ENCODE measurements at regions not wholly inside any gene's neighbourhood (a gene's known extent, or its start where the extent isn't known, plus 50 kb on each side); places are given as distances from the start of the nearest gene placed in this dataset.
"Not testable (repeated sequence)": the region's sequence is repeated elsewhere in the genome, so short reads cannot be mapped to it uniquely, and the experiment has no call there.

DNA sequence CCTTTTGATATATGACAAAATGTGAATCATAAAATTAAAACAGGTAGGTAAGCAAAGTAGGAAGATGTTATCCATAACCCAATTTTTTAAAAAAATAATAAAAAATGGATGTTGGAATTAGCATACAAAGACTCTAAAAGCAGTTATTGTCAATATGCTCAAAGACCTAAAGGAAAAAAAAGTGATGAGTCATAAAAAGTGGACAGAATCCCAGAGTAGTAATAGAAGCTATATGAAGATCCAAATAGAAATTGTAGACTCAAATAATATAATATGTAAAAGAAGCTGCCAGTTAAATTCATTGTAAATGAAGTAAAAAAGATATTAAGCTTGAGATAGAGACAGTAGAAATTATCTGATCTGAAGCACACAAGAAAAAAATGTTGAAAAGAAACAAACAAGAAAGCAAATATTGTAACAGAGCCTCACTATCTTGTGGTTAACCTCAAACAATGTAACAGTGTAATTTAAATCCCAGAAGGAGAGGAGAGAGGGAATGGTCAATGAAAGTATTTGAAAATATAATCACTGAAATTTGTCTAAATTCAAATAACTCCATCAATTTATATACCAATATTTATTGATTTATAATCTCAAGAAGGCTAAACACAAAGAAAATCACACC lies 773.4 kb upstream of the RAG2 start:
- DNase-seq = no peak

DNA sequence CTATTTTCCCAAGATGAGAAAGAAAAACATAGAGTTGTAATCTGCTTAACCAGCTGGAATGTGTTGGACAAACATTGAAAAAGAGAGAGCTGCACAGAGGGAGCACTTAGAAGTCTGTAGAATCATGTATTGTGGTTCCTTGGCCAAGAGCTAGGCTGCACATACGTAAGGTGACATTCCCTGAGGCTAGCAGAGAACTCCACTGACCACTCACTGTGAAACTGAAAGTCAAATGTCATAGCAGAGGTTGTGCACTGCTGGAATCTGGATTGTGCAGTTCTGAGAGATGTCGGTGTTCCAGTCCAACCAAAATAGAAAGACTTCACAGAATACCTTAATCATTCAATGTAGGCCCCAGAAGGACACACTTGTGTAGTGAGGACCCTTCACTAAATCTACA lies 772.8 kb upstream of the RAG2 start:
- DNase-seq = no peak

DNA sequence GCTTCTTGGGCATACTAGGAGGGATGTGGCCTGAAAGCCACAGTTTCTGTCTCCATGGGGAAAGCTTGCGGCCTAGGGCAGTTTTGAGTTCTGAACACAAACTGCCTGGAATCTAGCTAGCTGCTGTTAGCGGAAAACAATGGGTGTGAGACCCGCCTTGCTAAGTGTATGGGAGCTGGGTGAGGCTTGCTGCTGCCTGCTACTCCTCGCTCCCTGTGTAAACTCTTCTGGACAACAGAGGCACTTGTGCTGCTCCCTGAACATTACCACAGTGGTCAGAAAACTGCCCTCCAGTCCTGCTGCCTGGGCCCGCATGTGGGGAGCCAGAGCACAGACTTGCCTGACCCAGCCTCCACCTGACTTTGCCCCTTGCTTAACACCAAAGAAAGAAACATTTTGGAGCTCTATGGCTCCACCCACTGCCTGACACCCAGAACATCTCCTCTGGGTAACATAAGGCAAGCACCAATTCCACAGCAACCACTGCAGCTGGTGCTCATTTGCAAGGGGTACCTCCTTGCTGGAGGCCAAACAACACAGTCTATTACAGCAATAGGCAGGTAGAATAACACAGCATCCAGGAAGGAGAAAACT lies 766.3 kb upstream of the RAG2 start:
- DNase-seq = no peak

DNA sequence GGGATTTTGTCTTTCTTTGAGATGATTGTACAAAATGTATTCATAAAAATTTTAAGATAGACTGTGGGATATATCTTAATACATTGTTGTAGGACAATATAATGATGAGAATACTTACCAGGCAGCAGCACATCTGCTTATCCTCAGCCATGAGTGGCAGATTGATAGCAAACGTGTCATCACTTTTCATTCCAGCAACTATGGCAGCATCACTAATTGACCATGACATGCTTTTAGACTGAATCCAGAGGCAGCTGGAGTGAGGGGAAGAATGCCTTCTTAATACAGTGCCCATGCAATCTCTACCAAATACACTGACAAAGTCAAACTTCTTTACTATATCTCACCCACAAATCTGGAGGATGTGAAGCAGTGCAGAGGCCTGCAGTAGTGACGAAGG lies 755.2 kb upstream of the RAG2 start:
- DNase-seq = no peak

DNA sequence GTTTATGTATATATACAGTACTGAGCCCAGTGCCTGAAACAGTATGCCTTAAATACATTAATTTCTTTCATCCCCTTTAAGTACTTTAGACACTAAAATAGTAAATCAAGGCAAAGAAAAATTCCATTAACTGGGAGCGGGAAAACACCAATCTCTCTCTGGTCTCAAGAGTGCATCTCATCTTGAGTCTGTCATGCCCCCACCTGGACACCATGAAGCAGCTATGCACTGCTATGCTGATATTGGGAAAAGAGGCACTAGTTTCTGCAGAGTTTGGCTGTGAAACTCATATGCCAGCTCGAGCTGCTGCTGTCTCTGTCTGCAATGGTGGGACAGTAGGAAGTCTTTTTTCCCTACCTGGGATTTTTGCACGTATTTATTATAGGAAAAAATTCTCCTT lies 754.4 kb upstream of the RAG2 start:
- DNase-seq = no peak

DNA sequence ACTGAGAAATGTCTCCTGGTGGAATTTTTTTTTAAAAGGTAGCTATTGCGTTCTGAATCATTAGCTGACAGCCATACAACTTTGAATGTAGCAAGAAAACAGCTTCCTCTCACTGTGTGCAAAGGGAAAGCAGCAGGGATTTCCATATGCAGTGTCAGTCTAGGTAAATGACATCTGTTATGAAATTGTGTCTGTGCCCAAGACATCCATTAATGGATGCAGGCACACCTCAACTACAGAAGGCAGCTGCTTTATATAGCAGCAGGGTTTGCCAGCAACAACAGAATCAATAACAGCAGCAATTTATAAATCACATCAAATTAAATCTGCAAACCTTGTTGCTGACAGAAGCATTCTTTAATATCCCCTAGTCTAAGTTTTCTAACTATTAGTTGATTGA lies 745.3 kb upstream of the RAG2 start:
- DNase-seq = no peak

DNA sequence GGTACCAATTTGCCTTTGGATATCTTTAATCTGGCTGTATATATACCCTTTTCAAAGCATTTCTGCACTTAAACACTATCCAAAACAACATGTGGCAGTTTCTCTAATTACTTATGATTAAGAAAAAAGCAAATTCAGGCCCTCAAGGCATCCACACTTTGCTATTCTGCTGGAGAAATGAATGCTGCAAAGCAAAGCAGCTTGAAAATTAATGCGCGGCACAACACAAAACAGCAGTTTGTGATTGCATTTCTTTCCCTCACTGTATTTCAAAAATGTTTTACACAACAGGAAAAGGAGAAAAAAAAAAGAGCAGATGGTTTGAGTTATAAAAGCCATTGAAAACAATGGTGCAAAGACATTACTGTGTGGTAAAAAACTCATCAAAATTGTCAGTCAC lies 738.4 kb upstream of the RAG2 start:
- DNase-seq = no peak

DNA sequence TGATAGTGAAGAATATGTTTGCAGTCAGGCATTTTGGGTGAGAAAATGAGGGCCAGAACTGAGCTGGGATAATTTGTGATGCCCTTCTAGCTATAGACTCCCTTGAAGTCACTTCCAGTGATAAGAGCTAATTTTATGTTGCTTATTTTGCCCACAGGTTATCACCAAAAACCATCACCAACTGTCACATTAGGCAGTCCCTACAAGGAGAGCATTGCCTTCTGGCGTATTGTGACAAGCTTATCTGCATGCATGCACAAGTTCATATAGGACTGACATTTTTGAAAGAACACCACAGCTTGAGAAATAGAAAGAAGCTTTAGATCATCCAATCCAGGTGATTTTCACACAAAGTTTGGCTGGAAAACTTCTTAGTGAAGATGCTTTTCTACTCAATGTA lies 735.3 kb upstream of the RAG2 start:
- no peak for DNase-seq

DNA sequence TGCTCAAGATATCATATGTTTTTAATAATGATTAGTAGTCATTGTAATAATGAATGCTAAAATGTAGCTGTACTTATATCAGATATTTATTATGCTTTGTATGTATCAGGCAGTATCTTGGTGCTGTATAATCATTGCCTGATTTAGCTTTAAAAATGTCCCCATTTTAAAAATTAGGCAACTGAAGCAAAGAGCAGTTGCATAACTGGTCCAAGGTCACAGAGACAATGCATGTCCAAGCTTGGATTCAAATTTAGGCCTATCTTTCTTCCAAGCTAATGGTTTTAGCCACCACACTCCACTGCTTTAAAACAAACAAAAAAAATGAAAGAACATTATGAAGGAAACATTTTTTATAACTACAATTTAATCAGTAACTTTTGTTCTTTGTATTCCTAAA lies 725.8 kb upstream of the RAG2 start:
- DNase-seq = no peak

DNA sequence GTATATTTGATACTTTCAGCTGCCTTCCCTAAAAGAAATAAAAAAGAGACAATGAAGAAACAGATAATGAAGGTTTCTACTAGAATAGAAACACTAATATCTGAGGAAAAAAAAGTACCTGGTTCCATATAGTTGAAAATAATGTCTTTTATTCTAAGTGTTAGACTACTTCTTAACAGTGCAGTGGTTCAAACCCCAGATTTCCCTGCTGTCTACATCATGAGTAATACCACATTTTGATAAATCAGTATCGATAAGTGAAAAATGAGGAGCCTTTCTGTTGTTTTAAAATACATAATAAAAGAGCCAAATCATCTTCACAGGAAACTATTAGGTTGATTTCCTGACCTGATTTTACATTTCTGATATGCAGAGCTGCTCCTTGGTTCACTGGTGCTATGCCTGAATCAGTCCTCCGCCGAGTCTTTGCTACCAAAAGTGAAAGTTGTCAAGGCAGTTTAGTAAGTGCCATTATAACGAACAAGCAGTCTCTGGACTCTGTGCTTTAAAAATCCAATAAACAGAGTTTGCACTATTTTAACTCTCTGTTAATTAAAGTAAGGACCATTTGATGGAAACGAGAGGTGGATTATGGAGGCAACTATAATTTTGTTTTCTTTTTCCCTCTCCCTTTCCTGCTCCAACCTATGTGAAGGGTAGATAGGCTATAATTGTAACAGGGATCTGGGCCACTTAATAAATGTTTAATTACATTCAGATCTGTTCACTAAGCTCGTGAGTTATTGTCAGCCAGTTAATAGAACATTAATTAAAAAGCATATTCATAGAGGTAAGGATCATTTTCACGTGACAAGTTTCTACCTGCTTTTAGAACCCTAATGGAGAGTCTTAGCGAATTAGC lies 724.5 kb upstream of the RAG2 start:
- no peak for DNase-seq

DNA sequence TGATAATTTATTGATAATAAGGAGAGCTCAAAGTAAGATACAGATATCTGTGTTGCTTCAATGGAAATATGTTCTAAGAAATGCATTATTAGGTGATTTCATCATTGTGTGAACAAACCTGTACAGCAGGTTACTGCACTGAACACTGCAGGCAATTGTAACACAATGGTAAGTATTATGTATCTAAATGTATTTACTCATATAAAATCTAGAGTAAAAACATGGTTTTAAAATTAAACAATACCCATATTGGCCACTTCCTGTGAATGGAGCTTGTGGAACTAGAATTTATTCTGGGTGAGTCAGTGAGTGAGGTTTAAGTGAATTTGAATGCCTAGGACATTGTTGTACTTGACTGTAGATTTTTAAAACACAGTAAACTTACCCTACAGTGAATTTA lies 722.9 kb upstream of the RAG2 start:
- no peak for DNase-seq

DNA sequence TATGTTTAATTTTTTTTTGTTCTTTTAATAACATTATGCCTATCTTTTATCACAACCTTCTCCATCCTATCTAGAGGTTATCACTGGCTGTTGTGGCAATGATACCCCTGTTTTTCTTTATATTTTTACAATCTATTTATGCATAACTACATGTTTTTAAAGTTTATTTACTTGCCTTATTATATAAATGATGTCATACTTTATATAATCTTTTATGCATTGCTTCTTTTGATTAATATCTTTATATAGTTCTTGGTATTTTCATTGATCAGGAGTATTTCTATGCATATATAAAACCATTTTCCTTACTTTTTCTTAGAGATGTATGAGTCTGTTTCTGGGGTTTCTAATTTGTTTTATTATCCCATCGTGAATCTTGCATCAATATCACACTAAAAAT lies 719.8 kb upstream of the RAG2 start:
- no peak for DNase-seq

DNA sequence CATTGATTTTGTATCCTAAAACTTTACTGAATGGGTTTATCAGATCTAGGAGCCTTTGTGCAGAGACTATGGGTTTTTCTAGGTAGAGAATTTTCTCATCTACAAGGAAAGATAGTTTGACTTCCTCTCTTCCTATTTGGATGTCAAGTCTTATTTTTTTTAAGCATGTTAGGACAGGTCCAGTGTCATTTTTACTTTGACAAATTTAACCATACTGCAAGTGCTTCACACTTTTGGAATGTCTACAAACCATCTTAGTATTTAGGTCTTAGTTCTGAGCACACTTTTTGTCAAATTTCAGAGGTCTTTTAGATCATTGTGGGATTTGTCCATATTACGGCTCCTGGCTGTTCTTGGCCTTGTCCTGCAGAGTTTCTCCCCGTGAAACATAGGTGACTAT lies 715.2 kb upstream of the RAG2 start:
- no peak for DNase-seq

DNA sequence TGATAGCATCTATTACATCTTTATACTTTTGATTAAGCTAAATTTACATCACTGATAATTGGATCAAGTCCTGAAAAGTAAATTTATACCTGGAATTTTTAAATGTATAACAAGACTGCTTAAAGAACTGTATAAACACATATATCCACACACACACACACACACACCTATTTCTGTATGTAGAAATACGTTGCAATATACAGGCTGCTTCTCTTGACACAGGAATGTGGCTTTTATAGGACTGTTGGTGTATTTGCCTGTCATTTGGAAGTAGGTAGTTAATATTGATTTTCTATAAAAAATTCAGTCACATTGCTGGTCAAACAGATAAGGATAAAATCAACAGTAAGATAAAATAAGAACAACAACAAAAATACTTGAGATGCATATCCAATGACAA lies 708.5 kb upstream of the RAG2 start:
- DNase-seq = no peak

DNA sequence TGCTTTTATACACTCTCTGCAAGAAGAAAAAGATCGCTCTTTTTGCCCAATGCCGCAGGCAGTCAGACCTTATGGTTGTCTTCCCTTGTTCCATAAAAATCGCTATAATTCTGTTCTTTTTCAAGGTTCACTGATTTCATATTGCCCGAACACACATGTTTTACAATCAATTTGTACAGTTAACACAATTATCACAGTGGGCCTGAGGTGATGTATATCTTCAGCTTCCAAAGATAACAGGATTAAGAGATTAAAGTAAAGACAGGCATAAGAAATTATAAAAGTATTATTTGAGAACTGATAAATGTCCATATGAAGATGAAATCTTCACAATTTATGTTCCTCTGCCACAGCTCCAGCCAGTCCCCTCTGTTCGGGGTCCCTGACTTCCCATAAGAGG lies 703.4 kb upstream of the RAG2 start:
- DNase-seq = not testable (repeated sequence)

DNA sequence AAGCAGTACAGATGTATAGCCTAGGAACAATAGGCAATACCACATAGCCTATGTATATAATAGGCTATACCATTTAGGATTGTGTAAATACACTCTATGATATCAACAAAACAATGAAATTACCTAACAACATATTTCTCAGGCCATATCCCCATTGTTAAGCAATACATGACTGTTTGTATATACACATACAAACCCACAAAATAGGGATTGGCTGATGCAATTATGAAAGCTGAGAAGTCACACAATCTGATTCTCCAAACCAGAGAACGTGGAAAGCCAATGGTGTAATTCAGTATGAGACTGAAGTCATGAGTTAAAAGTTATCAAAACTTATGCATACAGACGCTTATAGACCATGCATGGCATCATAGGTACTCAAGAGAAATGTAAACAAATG lies 700.1 kb upstream of the RAG2 start:
- no peak for DNase-seq

DNA sequence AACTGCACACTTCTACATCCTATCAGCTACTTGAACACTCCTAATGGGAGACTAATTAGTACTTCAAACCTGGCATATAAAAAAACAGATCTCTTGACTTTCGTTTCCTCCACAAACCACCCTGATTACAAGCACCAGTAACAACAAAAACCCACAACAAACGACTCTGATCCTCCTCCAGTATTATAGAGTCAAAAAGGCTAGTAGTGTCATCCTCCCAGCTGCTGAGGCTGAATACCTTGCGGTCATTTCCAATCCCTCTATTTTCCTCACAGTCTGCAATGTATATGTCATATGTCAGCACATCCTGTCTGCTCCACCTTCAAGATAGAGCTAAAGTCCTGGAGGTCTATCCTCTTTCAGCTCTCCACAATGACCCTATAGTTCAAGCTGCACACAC lies 688.9 kb upstream of the RAG2 start:
- DNase-seq = no peak

DNA sequence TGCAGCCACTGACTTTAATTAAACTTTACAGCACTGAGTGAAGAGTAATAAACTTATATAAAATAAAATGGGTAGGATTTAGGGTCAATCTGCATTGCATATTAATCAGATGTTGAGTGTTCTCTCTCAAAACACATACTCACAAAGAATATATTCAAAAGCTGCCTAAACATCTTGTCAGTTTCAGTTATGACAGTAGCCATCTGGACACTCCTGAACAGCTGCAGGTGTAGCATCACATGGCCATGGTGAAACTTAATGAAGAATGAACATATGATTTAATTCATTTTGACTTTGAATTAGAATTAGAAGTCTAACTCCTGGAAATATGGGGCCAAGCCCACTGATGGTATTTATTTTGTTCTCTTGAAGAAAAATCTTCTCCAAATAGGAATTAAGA lies 684.3 kb upstream of the RAG2 start:
- no peak for DNase-seq

DNA sequence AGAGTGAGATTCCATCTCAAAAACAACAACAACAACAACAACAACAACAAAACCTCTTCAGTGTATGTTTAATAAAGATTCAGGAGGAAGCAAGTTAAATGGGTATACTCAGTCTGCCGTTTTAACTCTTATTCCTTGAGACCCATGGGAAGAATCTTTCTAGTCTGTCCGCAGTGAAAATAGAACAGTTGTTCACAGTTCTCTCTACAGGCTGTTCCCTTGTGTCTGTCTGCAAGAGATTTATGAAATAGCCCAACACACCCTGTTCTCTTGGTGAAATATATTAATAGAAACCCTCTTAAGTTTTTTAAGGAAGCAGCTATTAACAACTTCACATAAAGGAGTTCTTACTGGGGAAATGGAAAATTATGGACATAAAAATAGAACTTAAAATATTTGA lies 682.2 kb upstream of the RAG2 start:
- no peak for DNase-seq

DNA sequence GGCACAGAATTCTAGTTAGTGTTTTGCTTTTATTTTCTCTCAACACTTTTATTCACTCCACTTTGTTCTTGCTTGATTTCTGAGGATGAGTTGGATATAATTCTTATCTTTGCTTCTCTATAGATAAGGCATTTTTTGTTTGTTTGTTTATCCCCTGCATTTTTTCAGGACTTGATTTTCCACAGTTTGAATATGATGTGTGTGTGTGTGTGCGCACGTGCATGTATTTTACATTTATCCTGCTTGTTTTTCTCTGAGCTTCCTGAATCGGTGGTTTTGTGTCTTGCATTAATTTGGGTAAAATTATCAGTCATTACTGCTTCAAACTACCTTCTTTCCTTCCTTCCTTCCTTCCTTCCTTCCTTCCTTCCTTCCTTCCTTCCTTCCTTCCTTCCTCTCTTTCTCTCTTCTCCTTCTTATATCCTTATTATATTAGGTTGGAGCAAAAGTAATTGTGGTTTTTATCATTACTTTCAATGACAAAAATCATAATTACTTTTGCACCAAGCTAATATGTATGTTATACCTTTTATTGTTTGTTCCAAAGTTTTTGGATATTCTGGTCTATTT lies 679.9 kb upstream of the RAG2 start:
- no peak for DNase-seq

DNA sequence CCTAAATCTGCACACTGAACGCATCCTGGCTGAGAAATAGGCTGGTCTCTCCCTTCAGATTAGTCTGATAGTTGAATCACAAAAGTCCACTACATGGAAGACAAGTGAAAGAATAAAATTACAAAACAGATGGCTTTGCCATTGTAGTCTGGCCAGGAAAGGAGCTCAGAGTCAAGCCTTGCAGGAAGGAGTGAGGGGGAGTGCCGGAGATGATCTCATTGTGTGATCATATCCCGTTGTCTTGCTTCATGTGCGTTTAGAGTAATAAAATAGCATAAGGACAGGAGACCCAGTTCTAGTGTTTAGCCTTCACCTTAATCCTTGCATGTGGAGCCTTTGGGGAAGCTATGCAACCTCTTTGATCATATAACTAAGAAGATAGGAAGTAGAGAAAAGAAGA lies 666.7 kb upstream of the RAG2 start:
- DNase-seq = no peak

DNA sequence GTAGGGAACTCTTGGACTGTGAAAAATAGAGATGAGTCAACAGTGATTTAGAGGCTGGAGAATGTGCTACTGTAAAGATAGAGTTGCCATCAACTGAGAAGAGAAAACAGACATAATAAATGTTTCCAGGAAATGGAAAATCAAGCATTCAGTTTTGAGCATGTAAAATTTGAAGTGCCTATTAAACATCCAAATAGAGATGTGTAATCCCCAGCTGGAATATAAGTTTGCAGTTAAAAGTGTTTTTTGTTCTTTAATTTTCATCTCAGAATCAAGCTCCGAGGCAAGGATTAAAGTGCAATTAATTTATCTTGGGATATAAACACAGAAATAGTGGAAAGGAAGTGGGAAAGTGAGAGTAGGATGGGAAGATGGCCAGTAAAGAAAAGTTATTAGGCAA lies 666.0 kb upstream of the RAG2 start:
- no peak for DNase-seq

DNA sequence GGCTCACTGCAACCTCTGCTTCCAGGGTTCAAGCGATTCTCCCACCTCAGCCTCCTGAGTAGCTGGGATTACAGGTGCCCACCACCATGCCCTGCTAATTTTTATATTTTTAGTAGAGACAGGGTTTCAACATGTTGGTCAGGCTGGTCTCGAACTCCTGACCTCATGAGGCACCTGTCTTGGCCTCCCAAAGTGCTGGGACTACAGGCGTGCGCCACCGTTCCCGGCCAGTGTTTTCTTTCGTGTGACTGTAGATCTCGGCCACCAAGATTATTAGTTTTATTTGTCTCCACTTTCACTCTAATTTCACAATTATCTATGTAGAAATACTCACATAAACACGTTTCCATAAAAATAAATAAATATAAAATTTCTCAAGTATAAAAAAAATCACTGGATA lies 665.4 kb upstream of the RAG2 start:
- not testable (repeated sequence) for DNase-seq

DNA sequence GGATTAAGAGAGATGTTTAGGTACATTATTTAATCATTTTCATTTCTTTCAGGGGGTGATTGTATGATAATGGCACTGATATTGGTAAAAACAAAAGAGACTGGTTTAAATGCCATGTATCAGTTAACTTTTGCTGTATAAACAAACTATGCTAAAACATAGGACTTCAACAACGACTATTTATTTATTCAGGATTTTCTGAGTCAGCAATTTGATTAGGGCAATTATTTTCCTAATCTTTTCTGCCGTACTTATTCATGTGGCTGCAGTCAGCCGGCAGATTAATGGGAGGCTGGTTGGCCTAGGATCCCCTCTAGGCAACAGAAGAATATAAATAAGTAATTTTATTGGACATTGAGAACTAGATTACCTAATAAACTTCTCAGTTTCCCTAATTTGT lies 661.7 kb upstream of the RAG2 start:
- DNase-seq = no peak
